K562 (cell line): ENCODE measurements at regions not wholly inside any gene's neighbourhood (a gene's known extent, or its start where the extent isn't known, plus 50 kb on each side); places are given as distances from the start of the nearest gene placed in this dataset.
"Not testable (repeated sequence)": the region's sequence is repeated elsewhere in the genome, so short reads cannot be mapped to it uniquely, and the experiment has no call there.

Experiments used
- ATAC-seq: fragments of 200-7000 bp; cut with Tn5 transposase; 3 replicates; pipeline ENCODE4 v1.9.1; 2020; ENCODE audit warnings: moderate library complexity
- BruUV-seq: library from RNA; stranded (reverse); fragments of 400-500 nt; replicated peaks from 2 replicates; lab custom pipeline; 2021; lab: Mats Ljungman, UMichigan
- CTCF ChIA-PET: fragments of 300-600 bp; formaldehyde crosslinking; extraction: SDS; loops from one replicate; lab custom pipeline; 2021; ENCODE audit warnings: low intra/inter-chr PET ratio; lab: Yijun Ruan, JAX
- POLR2A ChIA-PET: fragments of 300-600, 350-650 bp; sonication (Branson Sonifier 250); formaldehyde crosslinking; extraction: SDS; loops from one replicate; lab custom pipeline; 2021; ENCODE audit warnings: antibody characterized with exemption, inconsistent platforms; lab: Yijun Ruan, JAX
- DNase-seq, 4 experiments: peaks; one replicate each; pipeline versions ENCODE4 v3.0.0 to v3.0.0-alpha.2; 2011 to 2018; ENCODE audit warnings: low spot score in 3 of 4, mixed read lengths in 3 of 4; ENCODE audit errors: extremely low read depth in 1 of 4
- FAIRE-seq: peaks from 2 replicates; lab custom pipeline; 2011; peaks lifted over from hg19 to GRCh38; lab: Jason Lieb, UNC
- H2AFZ ChIP-seq: 2 replicates; pipeline ENCODE4 v1.6.0; 2011; ENCODE audit warnings: low read depth, low read length, control low read depth, inconsistent platforms
- H3K27ac ChIP-seq: fragments of 200-600 bp; 3 replicates; pipeline ENCODE4 v1.8.0; 2011; ENCODE audit warnings: low read depth, mild to moderate bottlenecking, control low read depth, inconsistent platforms, low read length, moderate library complexity, mixed read lengths; ENCODE audit errors: extremely low read depth
- H3K27me3 ChIP-seq, 2 experiments: fragments of 300-600 bp in 1 of 2; 2 replicates in 1 of 2; 3 replicates in 1 of 2; pipeline versions ENCODE4 v1.6.0 to v1.8.0; 2011; ENCODE audit warnings: inconsistent platforms in 2 of 2, low read length in 2 of 2, mild to moderate bottlenecking in 1 of 2, mixed read lengths in 1 of 2, moderate library complexity in 1 of 2; ENCODE audit not compliant: control insufficient read depth in 2 of 2, insufficient read depth in 2 of 2
- H3K36me3 ChIP-seq: fragments of 300-600 bp; 3 replicates; pipeline ENCODE4 v1.8.0; 2011; ENCODE audit warnings: mild to moderate bottlenecking, low read length, inconsistent platforms; ENCODE audit not compliant: control insufficient read depth, insufficient read depth
- H3K4me1 ChIP-seq, 2 experiments: fragments of 200-600 bp in 1 of 2; replicated peaks in 1 of 2; 2 replicates in 1 of 2; 3 replicates in 1 of 2; pipeline versions ENCODE4 v1.5.1 to v1.8.0; 2011; ENCODE audit warnings: inconsistent platforms in 2 of 2, low read length in 2 of 2, mild to moderate bottlenecking in 1 of 2, mixed read lengths in 1 of 2, moderate library complexity in 1 of 2; ENCODE audit not compliant: control insufficient read depth in 2 of 2, insufficient read depth in 2 of 2
- H3K4me2 ChIP-seq: 2 replicates; pipeline ENCODE4 v1.6.1; 2011; ENCODE audit warnings: low read length, control low read depth, inconsistent platforms, mixed read lengths; ENCODE audit not compliant: insufficient read depth
- H3K4me3 ChIP-seq: fragments of 200-600 bp; sonication (generic), shearing (Covaris generic); 2 replicates; pipeline ENCODE4 v1.5.1; 2016; ENCODE audit warnings: control low read depth, inconsistent platforms
- H3K79me2 ChIP-seq: fragments of 200-600 bp; 3 replicates; pipeline ENCODE4 v1.8.0; 2011; ENCODE audit warnings: low read length, inconsistent platforms; ENCODE audit not compliant: control insufficient read depth, insufficient read depth
- H3K9ac ChIP-seq, 2 experiments: 2 replicates each; pipeline versions ENCODE4 v1.6.0 to v1.6.1; 2011; ENCODE audit warnings: low read depth in 2 of 2, low read length in 2 of 2, control low read depth in 1 of 2, inconsistent platforms in 1 of 2, mild to moderate bottlenecking in 1 of 2, mixed read lengths in 1 of 2; ENCODE audit not compliant: insufficient read depth in 1 of 2
- H3K9me1 ChIP-seq: one replicate; pipeline ENCODE4 v1.6.0; 2011; ENCODE audit warnings: inconsistent platforms, mild to moderate bottlenecking, low read length, moderate library complexity; ENCODE audit not compliant: control insufficient read depth, insufficient read depth
- H3K9me3 ChIP-seq: replicated peaks from 2 replicates; pipeline ENCODE4 v1.5.1; 2011; ENCODE audit warnings: low read depth, low read length, inconsistent platforms; ENCODE audit not compliant: control insufficient read depth, insufficient read depth
- H4K20me1 ChIP-seq: replicated peaks from 2 replicates; pipeline ENCODE4 v1.6.1; 2011; ENCODE audit warnings: low read length, inconsistent platforms, mixed read lengths; ENCODE audit not compliant: control insufficient read depth, insufficient read depth
- HNRNPLL ChIP-seq: fragments of 200-400 bp; formaldehyde crosslinking; IDR thresholded peaks from 2 replicates; pipeline ENCODE4 v1.6.1; 2017; ENCODE audit warnings: low read length, low read depth, mild to moderate bottlenecking; ENCODE audit not compliant: poor library complexity, severe bottlenecking
- ZNF146 ChIP-seq: IDR thresholded peaks from one replicate; pipeline ENCODE4 v1.6.1; 2018; ENCODE audit warnings: missing compliant biosample characterization; ENCODE audit not compliant: unreplicated experiment
- ZNF407 ChIP-seq: fragments of 450-650 bp; IDR thresholded peaks from 2 replicates; pipeline ENCODE4 v1.6.1; 2016; ENCODE audit warnings: low read depth
- WGBS: fragments of 100-300 bp; shearing (Covaris generic); methylation state at CpG from one replicate; pipeline ENCODE4 v1.1.6; 2016; ENCODE audit warnings: low coverage, mixed read lengths; ENCODE audit not compliant: insufficient coverage; ENCODE audit errors: missing lambda C conversion rate; 5-methylcytosine and 5-hydroxymethylcytosine counted together
- in situ Hi-C: fragments of 300-500 bp; cut with MboI; formaldehyde crosslinking; loops from 4 replicates; pipeline ENCODE4 v1.15.0; 2018; ENCODE audit warnings: inconsistent platforms, mixed read lengths
- intact Hi-C: fragments of 100-400 bp; cut with micrococcal nuclease; formaldehyde crosslinking; loops from 2 replicates; pipeline ENCODE4 v1.14.2; 2022

GRCh38 chr13:30523211-30523610 lies 57.5 kb upstream of the HMGB1 start (continued):
- TF ChIP-seq ZNF407 (no peak), HNRNPLL (no peak)

DNA sequence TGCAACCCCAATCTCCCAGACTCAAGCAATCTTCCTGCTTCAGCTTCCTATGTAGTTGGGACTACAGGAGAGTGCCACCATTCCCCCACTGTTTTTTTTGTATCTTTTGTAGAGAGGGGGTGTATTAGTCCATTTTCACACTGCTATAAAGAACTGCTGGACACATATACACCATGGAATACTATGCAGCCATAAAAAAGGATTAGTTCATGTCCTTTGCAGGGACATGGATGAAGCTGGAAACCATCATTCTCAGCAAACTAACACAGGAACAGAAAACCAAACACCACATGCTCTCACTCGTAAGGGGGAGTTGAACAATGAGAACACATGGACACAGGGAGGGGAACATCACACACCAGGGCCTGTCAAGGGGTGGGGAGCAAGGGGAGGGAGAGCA lies 58.1 kb upstream of the HMGB1 start:
- H2AFZ ChIP-seq, H3K36me3 ChIP-seq, H3K27ac ChIP-seq, DNase-seq, POLR2A ChIA-PET, ATAC-seq, H4K20me1 ChIP-seq, H3K4me2 ChIP-seq, H3K4me3 ChIP-seq, BruUV-seq, H3K9me1 ChIP-seq, intact Hi-C loops, H3K9ac ChIP-seq, CTCF ChIA-PET, H3K79me2 ChIP-seq, H3K4me1 ChIP-seq, H3K9me3 ChIP-seq, in situ Hi-C loops, FAIRE-seq: not testable (repeated sequence)
- TF ChIP-seq ZNF146 (CRISPR knock-in tag) = peak; percentile 63
- 0% methylated on average over 1 of the region's 1 CpG for WGBS
- H3K27me3 ChIP-seq = peaks cover 4 to 16% of the 10 kb centered on the region in 2 experiments; a peak in 4 of 5 replicates

DNA sequence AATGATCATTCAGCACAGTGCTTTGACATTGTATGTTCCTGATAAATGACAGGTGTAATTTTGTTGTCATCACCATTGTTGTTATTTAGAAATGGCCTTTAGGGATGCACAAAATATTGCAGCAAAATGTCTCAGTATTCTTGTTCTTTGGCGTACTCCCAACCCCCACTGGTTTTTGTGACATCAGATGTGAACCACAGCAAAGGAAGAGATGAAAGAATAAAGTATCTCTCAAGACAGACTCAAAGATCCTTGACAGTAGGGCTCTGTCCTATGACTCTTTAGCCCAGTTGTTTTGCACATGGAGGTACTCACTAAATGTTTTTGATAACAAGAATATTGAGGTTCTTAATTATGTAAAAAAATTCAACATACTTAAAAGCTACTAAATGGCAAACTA lies 59.5 kb upstream of the HMGB1 start:
- H4K20me1 ChIP-seq, POLR2A ChIA-PET, H3K9me3 ChIP-seq, H3K27ac ChIP-seq, DNase-seq, H3K4me3 ChIP-seq, H3K79me2 ChIP-seq, ATAC-seq, H3K9ac ChIP-seq, H3K4me2 ChIP-seq, BruUV-seq, CTCF ChIA-PET, in situ Hi-C loops, H3K4me1 ChIP-seq, H3K36me3 ChIP-seq, H3K9me1 ChIP-seq, H2AFZ ChIP-seq, intact Hi-C loops: not testable (repeated sequence)
- H3K27me3 ChIP-seq = peaks cover 4 to 16% of the 10 kb centered on the region in 2 experiments; a peak in 4 of 5 replicates
- peak; percentile 23 for FAIRE-seq
- WGBS = 0% methylated on average over 1 of the region's 1 CpG
